Activated effector memory CD4-positive, alpha-beta T cell treated with anti-CD3 and anti-CD28 coated beads, Interleukin-2, amount 50 U/mL, for 16 hours (primary cell): ENCODE measurements at regions not wholly inside any gene's neighbourhood (a gene's known extent, or its start where the extent isn't known, plus 50 kb on each side); places are given as distances from the start of the nearest gene placed in this dataset.
"Not testable (repeated sequence)": the region's sequence is repeated elsewhere in the genome, so short reads cannot be mapped to it uniquely, and the experiment has no call there.

Source experiments
- DNase-seq: peaks from one replicate; pipeline ENCODE4 v3.0.0-alpha.2; 2020

- no peak for DNase-seq
Observed at GRCh38 chr12:93221841-93222240, 155.9 kb upstream of the NUDT4 start.

DNA sequence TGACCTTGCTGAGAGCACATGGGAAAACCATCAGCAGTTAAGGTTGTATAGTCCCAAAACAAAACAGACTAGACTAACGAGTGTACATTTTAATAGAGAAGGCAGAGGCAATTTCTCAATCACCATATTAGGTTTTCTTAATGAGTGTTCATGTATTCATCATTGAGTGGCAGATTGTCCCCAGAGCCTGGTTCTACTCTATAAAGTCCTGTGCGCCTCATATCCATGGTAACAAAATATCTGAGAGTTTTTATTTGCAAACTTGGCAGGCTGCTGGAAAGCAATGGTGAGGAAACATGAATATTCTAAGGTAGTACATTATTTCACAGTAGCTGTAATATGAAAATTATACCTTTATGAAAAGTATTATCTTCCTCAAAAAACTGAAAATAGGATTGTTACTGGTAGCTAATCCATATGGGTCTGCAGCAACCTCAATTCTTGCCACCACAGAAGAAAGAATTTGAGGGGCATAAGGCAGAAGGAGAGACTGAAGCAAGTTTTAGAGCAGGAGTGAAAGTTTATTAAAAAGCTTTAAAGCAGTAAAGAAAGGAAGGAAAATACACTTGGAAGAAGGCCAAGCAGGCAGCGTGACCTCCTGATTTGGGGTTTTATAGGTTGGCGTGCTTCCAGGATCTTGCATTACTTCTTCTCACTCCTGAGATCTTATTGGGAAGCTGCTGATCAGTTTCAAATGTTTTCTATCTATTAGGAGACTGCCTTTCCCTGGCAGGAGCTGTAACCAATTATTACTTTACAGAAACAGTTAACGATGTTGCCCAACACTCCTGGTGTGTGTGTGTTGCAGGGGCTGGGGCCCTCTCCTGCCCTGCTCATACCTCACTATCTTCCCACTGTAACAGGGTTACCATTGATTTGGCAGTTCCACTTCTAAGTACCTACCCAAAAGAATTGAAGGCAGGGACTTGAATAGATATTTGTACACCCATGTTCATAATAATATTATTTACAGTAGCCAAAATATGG is 154.0 kb upstream of the NUDT4 start:
- DNase-seq: no peak

DNA sequence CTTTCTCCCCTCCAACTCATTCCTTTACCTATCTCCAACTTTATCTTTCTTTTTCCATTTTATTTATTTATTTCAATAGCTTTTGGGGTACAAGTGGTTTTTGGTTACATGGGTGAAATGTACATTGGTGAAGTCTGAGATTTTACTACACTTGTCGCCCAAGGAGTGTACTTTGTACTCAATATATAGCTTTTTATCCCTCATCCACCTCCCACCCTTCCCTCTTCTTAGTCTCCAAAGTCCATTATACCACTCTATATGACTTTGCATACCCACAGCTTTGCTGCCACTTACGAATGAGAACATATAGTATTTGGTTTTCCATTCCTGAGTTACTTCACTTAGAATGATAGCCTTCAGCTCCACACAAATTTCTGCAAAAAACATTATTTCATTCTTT is 152.6 kb upstream of the NUDT4 start:
- DNase-seq: no peak

GRCh38 chr12:93226361-93226760 is 151.4 kb upstream of the NUDT4 start:
- DNase-seq: no peak

DNA sequence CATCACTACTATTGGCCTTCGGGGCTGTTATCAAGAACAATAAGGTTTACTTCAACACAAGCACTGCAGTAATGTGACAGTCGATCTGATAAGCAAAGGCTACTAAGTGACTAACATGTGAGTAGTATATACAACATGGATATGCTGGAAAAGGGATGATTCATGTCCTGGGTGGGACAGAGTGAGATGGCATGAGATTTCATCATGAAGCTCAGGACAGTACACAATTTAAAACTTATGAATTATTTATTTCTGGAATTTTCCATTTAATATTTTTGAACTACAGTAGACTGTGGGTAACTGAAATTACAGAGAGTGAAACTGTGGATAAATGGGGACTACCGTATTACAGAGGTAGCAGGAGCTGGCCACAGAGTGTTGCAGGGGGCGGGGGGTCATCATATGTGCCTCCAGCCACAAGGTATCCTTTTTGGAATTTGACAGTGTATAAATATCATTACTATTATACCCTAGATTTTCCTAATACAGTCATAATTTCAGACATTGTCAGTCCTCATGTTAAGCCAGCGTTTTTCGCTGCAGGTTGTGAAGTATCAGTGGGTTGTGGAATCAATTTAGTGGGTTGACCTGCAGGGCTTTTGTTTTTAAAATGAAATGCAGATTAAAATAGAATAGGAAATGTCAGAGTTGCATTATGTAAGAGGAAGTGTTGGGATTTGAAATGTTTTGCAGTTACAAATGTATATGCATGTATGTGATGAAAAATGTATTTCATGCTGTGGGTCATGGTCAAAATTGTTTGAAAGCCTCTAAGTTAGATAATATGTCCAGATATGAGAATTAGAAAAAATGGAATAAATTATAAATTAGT is 148.0 kb upstream of the NUDT4 start:
- no peak for DNase-seq

GRCh38 chr12:93230326-93230720 is 147.4 kb upstream of the NUDT4 start:
- no peak for DNase-seq

- DNase-seq: no peak
Observed at GRCh38 chr12:93231938-93232337, 145.8 kb upstream of the NUDT4 start.

GRCh38 chr12:93234641-93235040 is 143.1 kb upstream of the NUDT4 start:
- DNase-seq: no peak

- DNase-seq: no peak
Observed at GRCh38 chr12:93235881-93236280, 141.8 kb upstream of the NUDT4 start.

GRCh38 chr12:93237235-93237915 is 140.3 kb upstream of the NUDT4 start:
- DNase-seq: no peak

- not testable (repeated sequence) for DNase-seq
Observed at GRCh38 chr12:93238512-93239262, 139.0 kb upstream of the NUDT4 start.

GRCh38 chr12:93239789-93240188 is 137.9 kb upstream of the NUDT4 start:
- not testable (repeated sequence) for DNase-seq

DNA sequence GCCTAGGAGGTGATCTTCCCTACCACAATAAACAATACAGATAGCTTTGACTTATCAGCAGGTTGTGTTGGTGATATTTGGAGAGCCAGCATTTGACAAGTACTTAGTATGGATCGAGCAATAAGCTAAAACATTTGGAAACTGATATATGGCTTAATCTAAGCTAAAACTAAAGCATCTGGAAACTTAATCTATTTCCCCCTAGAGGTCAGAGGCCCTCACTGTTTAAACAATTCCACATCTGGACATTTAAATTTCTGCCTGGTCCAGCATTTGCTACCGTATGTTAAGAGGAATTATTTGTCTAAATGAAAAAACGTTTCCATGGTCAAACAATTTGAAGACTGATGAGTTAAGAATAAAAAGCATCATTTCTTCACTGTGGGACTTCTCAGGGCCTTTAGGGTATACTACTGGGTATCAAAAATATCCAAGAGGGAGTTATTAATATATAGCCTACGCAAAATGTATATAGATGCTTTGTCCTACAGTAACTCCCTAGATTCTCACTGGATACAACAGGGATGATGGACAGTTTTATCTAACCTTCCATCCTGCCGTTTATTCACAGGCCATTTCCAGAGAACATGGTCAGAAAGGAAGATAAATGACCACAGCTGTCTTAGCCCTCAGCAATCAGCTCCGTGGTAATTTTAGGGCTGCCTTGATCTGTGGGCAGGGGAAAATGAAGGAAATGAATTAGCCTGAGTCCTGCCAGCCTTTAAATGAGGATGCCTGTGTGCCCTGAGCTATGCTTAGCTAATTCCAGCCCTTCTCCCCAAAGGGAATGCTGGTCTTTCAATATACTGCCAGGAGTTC is 135.4 kb upstream of the NUDT4 start:
- no peak for DNase-seq

- no peak for DNase-seq
Observed at GRCh38 chr12:93243382-93243688, 134.4 kb upstream of the NUDT4 start.

DNA sequence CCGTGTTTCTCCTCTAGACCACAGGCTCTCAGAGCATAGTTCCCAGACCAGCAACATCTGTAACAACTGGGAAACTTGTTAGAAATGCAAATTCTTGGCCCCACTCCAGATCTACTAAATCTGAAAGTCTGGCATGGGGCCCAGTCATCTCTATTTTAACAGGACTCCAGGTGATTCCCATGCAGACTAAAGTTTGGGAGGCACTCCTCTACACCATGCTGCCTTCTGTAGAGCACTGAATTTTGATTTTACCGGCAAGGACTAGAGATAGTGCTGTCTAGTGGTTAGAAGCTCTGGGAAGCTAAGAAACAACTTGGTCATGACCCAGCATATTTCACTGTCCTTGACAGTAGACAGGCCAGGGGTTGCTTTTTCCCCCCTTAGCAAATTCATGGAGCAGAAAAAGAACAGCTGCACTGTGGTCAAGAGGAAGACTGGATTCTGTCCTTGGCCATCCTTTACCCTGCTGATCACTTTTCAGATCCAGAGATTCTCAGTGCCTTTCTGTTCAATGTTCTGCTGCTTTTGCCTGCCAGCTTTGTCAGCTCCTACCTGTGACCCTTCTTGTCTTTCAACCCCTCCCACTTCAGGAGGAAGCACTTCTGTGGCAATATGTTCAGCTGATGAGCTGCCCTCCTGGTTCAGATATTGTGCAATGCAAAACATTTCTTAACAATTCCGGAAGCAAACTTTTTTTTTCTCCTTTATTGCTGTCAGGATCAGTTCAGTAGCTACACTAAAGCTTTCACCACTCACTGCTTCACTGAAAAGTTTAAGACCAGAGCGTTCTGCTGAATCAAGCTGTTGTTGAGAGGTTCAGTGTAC is 133.8 kb upstream of the NUDT4 start:
- no peak for DNase-seq

- no peak for DNase-seq
Observed at GRCh38 chr12:93244514-93245077, 133.1 kb upstream of the NUDT4 start.

- no peak for DNase-seq
Observed at GRCh38 chr12:93245543-93245942, 132.2 kb upstream of the NUDT4 start.

DNA sequence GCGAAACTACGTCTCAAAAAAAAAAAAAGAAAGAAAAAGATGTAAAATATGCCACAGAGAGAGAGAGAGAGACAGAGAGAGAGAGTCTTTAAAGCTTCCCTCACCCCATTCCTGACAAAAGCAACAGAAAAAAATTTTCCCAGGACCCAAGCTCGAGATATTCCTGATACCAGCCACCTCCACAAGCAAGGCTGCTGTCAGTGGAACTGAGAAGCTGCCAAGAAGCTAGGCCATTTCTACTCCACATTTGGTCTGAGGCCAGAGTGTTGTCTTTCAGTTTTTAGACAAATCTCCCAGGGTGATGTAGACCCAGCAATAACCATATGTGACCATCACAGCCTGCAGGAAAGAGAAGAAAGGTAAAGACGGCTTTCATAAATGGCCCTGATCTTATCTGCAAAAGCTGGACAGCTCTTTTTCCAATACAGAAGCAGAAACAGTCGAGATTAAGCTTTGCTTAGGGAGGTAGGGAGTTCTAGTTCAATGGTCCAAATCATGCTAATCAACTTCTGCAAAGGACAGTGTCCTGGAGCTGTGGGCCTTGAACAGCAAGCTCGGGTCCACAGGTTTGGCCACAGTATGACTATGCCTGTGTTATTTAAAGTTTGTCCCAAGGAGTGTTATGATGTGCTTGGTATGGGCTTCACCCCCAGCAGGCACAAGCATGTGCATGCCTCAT is 130.3 kb upstream of the NUDT4 start:
- DNase-seq: no peak

DNA sequence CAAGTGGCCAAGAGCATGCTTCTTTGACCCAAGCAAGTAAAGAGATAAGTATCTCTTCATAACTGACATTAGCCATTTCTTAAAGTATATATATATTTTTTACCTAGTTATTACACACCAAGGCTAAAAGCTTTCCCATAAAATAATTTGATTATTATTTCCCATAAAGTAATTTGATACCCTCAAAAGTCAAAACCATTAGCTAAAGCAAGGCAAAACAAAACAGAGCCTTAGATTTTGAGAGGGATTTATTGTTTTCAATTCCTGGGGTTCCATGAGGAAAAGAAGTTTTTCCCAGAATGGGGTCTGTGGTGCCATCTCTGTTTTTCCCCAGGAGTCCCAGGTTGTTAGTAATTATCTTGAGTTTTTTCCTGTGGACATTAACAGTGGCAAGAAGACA is 125.5 kb upstream of the NUDT4 start:
- DNase-seq: no peak

DNA sequence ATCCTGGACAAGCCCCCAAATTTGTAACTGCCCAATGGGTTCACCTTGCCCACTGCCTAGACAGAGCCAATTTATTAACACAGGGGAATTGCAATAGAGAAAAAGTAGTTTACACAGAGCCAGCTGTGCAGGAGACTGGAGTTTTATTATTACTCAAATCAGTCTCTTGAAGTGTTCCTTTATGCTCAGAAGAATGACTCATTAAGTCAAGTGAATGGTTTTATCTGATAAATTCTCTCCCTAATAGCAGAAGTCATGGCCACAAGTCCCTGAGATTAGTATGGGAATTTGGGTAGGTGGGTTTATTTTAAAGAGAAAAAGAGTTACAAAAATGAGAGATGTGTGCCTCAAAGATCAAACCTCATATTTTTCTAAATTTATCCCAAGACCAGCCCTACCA is 122.8 kb upstream of the NUDT4 start:
- DNase-seq: no peak
